Fibroblast of lung (primary cell): ENCODE measurements at regions not wholly inside any gene's neighbourhood (a gene's known extent, or its start where the extent isn't known, plus 50 kb on each side); places are given as distances from the start of the nearest gene placed in this dataset.
"Not testable (repeated sequence)": the region's sequence is repeated elsewhere in the genome, so short reads cannot be mapped to it uniquely, and the experiment has no call there.

Experiments
- EZH2 ChIP-seq: IDR thresholded peaks from 2 replicates; pipeline ENCODE4 v1.5.1; 2012; ENCODE audit warnings: low read length, control low read depth, mild to moderate bottlenecking; ENCODE audit errors: missing control alignments
- TF ChIP-seq, protein P1 (sequence below), 2 donors: IDR thresholded peaks in 1 of 2; conservative IDR thresholded peaks in 1 of 2; 1 replicate in 1 of 2; 2 replicates in 1 of 2; pipeline ENCODE4 v1.5.1; 2011 to 2012; ENCODE audit warnings: low read length in 2 of 2, control low read depth in 1 of 2, inconsistent platforms in 1 of 2, low read depth in 1 of 2, mild to moderate bottlenecking in 1 of 2

DNA sequence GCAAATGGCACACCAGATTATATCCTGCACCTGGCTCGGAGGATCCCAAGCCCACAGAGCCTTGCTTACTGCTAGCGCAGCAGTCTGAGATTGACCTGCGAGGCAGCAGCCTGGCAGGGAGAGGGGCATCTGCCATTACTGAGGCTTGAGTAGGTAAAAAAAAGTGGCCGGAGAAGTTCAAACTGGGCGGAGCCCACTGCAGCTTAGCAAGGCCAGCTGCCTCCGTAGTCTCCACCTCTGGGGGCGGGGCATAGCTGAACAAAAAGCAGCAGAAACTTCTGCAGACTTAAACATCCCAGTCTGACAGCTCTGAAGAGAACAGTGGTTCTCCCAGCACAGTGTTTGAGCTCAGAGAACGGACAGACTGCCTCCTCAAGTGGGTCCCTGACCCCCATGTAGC lies 85.4 kb upstream of the TMEM170B start:
- TF ChIP-seq, protein P1, sequence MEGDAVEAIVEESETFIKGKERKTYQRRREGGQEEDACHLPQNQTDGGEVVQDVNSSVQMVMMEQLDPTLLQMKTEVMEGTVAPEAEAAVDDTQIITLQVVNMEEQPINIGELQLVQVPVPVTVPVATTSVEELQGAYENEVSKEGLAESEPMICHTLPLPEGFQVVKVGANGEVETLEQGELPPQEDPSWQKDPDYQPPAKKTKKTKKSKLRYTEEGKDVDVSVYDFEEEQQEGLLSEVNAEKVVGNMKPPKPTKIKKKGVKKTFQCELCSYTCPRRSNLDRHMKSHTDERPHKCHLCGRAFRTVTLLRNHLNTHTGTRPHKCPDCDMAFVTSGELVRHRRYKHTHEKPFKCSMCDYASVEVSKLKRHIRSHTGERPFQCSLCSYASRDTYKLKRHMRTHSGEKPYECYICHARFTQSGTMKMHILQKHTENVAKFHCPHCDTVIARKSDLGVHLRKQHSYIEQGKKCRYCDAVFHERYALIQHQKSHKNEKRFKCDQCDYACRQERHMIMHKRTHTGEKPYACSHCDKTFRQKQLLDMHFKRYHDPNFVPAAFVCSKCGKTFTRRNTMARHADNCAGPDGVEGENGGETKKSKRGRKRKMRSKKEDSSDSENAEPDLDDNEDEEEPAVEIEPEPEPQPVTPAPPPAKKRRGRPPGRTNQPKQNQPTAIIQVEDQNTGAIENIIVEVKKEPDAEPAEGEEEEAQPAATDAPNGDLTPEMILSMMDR (conservative IDR thresholded peaks at IDR 0.05 in 1 of 2, IDR thresholded peaks at IDR 0.05 in 1 of 2; ENCODE audit: low read depth in 1 of 2, low read length in 2 of 2), result not testable (repeated sequence)
- not testable (repeated sequence) for TF ChIP-seq EZH2
